ENCODE measurements at regions not wholly inside any gene's neighbourhood (a gene's known extent, or its start where the extent isn't known, plus 50 kb on each side); places are given as distances from the start of the nearest gene placed in this dataset.

DNA sequence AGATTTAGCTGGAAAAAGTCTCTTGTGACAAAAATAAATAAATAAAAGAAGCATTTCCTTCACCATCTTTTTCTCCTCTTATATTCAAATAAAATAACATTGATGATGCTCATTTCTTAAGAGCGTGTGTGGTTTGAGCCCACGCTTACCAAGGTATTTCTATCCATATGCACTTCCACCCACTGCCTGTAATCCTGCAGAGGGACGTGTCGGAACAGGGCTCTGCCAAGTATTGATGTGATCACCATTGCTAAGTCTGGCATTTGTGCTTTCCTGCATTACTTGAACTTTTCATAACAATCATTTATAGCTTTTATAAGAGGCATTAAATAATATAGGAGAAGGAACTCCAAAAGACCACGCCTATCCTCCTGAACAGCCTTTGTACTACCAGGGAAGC is 107.6 kb downstream of the SHANK2 start:
- Mint-ChIP-seq H3K4me3 (no peak overlapping the region), H3K4me1 (ENCODE audit: low read depth) (no peaks in the 10 kb centered on the region), H3K9me3 (peaks cover 4% of the 10 kb centered on the region), H3K27me3 (no peaks in the 10 kb centered on the region), H3K27ac (no peak overlapping the region), H3K36me3 (no peaks in the 10 kb centered on the region)
- CTCF ChIA-PET = no interaction called here
- DNase-seq = no peak
- POLR2A ChIA-PET = no interaction called here
- intact Hi-C loops (cut with micrococcal nuclease) = no loop called here

- POLR2A ChIA-PET = no interaction called here
- CTCF ChIA-PET = no interaction called here
- intact Hi-C loops (cut with micrococcal nuclease) = no loop called here
- Mint-ChIP-seq H3K9me3 (peaks cover 4% of the 10 kb centered on the region), H3K36me3 (no peaks in the 10 kb centered on the region), H3K4me3 (no peak overlapping the region), H3K4me1 (ENCODE audit: low read depth) (no peaks in the 10 kb centered on the region), H3K27me3 (no peaks in the 10 kb centered on the region), H3K27ac (no peak overlapping the region)
- no peak for DNase-seq
These were observed 108.4 kb downstream of the SHANK2 start for GRCh38 chr11:71144010-71144409.

- intact Hi-C loops (cut with micrococcal nuclease) = no loop called here
- ChIA-PET CTCF (no interaction called here), POLR2A (no interaction called here)
- Mint-ChIP-seq H3K4me3 (no peak overlapping the region), H3K27ac (no peak overlapping the region), H3K4me1 (ENCODE audit: low read depth) (no peaks in the 10 kb centered on the region), H3K27me3 (no peaks in the 10 kb centered on the region), H3K36me3 (no peaks in the 10 kb centered on the region), H3K9me3 (no peaks in the 10 kb centered on the region)
- no peak for DNase-seq
These were observed 112.0 kb downstream of the SHANK2 start for GRCh38 chr11:71140206-71140919.

DNA sequence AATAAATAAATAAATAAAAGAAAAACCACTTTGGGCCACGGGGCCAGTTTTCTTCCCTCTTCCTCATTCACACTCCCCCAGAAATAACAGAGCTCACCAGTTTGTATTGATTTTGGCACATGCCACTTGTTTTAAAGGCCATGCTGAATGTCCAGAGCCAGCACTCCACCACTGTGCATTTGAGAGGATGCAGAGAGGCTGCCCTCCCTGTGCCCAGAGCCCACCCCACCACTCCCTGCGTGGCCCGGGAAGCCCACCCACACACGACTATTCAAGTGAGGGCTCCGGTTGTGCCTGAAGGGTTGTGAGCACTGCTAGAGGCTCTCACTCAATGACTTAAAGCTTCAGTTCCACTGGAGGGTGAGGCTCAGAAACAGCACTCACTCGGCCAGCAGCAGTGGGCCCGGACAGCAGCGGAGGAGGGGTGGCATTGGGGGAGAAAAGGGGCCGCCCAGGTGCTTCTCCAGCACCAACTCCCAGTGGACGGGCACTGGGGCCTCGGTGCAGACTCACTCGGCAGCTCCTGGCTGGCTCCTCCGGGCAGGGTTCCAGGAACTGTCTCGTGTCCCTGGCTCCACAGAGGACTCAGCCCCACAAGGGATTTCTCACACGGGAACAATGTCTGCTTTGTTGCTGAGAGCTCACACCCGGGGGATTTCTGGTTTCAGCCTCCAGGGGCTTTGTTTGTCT is 112.7 kb downstream of the SHANK2 start:
- ChIA-PET CTCF (no interaction called here), POLR2A (no interaction called here)
- Mint-ChIP-seq H3K9me3 (no peaks in the 10 kb centered on the region), H3K27me3 (no peaks in the 10 kb centered on the region), H3K4me3 (no peak overlapping the region), H3K27ac (no peak overlapping the region), H3K36me3 (no peaks in the 10 kb centered on the region), H3K4me1 (ENCODE audit: low read depth) (no peaks in the 10 kb centered on the region)
- intact Hi-C loops (cut with micrococcal nuclease) = no loop called here
- DNase-seq = no peak

DNA sequence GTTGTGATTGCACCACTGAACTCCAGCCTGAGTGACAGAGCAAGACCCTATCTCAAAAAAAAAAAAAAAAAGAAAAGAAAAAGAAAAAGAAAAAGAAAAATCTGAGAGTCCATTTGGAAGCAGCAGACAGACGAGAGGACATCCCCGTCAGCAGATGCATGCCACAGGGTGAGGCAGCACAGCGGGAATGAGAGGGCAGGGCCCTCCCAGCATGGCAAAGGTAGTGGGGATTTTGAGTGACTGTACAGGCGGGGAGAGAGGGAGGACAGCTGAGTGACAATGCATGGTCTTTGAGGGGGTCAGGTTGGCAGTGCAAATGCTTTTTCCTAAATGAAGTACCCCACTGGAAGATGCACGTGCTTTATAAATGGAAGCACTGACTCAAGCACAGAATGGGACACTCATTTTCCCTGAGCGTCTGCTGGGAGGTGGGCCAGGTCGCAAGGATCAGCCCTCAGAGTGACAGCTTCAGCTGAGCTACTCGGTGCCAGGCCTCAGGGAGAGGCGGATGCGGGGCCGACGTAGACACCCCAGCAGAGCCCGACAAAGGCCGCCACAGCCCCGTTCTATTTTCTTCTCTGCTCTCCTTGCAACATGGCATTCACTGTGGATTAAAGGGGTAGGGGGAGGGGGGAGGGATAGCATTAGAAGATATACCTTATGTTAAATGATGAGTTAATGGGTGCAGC is 113.5 kb downstream of the SHANK2 start:
- H3K4me1 Mint-ChIP-seq (ENCODE audit: low read depth) = no peaks in the 10 kb centered on the region
- no peaks in the 10 kb centered on the region for H3K9me3 Mint-ChIP-seq
- no peaks in the 10 kb centered on the region for H3K36me3 Mint-ChIP-seq
- intact Hi-C loops (cut with micrococcal nuclease) = no loop called here
- no peak overlapping the region for H3K4me3 Mint-ChIP-seq
- no peaks in the 10 kb centered on the region for H3K27me3 Mint-ChIP-seq
- no peak overlapping the region for H3K27ac Mint-ChIP-seq
- ChIA-PET CTCF (no interaction called here), POLR2A (no interaction called here)
- DNase-seq = no peak

DNA sequence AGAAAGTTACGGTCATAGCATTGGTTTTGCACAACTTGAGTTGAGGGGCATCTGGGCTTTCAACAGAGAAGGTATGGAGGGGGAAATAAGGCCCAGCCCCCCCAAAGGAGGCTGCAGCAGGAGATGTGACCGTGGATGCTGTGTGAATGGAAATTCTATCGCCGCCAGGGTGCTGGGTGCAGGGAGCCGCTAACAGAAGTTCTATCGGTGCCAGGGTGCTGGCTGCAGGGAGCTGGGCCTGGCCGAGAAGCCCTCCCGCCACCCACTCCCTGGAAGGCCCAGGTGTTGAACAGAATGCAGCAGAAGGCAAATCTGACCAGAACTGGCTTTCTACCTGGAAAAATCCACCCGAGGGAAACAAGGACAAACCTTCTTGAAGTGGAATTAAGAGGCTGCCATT is 115.0 kb downstream of the SHANK2 start:
- intact Hi-C loops (cut with micrococcal nuclease) = no loop called here
- Mint-ChIP-seq H3K9me3 (no peaks in the 10 kb centered on the region), H3K4me3 (no peak overlapping the region), H3K4me1 (ENCODE audit: low read depth) (no peaks in the 10 kb centered on the region), H3K36me3 (no peaks in the 10 kb centered on the region), H3K27me3 (no peaks in the 10 kb centered on the region), H3K27ac (no peak overlapping the region)
- DNase-seq = no peak
- ChIA-PET POLR2A (no interaction called here), CTCF (no interaction called here)

GRCh38 chr11:71136095-71136845 is 116.1 kb downstream of the SHANK2 start:
- Mint-ChIP-seq H3K4me1 (ENCODE audit: low read depth) (no peaks in the 10 kb centered on the region), H3K4me3 (no peak overlapping the region), H3K27ac (no peak overlapping the region), H3K9me3 (no peaks in the 10 kb centered on the region), H3K36me3 (no peaks in the 10 kb centered on the region), H3K27me3 (peaks cover 4% of the 10 kb centered on the region)
- intact Hi-C loops (cut with micrococcal nuclease) = no loop called here
- CTCF ChIA-PET = no interaction called here
- DNase-seq = no peak
- POLR2A ChIA-PET = no interaction called here

GRCh38 chr11:71135112-71135511 is 117.3 kb downstream of the SHANK2 start:
- intact Hi-C loops (cut with micrococcal nuclease) = no loop called here
- no peak overlapping the region for H3K27ac Mint-ChIP-seq

GRCh38 chr11:71133946-71134345 is 118.4 kb downstream of the SHANK2 start:
- H3K4me1 Mint-ChIP-seq (ENCODE audit: low read depth) = no peaks in the 10 kb centered on the region
- no peaks in the 10 kb centered on the region for H3K36me3 Mint-ChIP-seq
- no peak for DNase-seq
- peaks cover 4% of the 10 kb centered on the region for H3K27me3 Mint-ChIP-seq
- H3K9me3 Mint-ChIP-seq = no peaks in the 10 kb centered on the region
- no peak overlapping the region for H3K27ac Mint-ChIP-seq
- no peak overlapping the region for H3K4me3 Mint-ChIP-seq
- ChIA-PET POLR2A (no interaction called here), CTCF (no interaction called here)
- intact Hi-C loops (cut with micrococcal nuclease) = no loop called here

More at GRCh38 chr11:71135112-71135511, 117.3 kb downstream of the SHANK2 start:
- ChIA-PET POLR2A (no interaction called here), CTCF (no interaction called here)
- Mint-ChIP-seq H3K4me1 (ENCODE audit: low read depth) (no peaks in the 10 kb centered on the region), H3K4me3 (no peak overlapping the region), H3K27me3 (peaks cover 4% of the 10 kb centered on the region), H3K9me3 (no peaks in the 10 kb centered on the region), H3K36me3 (no peaks in the 10 kb centered on the region)
- DNase-seq = no peak

DNA sequence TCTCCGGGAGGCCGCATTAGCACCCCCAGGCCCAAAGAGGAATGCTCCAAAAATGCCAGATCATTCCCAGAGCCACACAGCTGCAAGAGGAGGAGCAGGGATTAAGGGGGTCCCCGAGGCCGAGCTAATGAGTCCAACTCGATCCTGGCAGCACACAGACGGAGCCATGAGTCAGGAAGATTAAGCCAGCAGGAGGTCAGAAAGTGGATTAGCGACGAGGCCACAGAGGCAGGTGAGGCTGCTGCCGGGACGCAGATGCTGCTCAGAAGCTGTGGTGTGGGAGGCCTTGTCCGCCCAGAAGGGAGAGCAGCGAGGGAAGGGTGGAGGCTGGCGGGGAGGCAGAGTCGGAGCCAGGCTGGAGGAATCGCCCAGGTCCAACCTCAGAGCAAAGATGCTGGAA is 120.5 kb downstream of the SHANK2 start:
- POLR2A ChIA-PET = no interaction called here
- intact Hi-C loops (cut with micrococcal nuclease) = no loop called here
- peaks cover 4% of the 10 kb centered on the region for H3K27me3 Mint-ChIP-seq
- CTCF ChIA-PET = no interaction called here
- no peak overlapping the region for H3K4me3 Mint-ChIP-seq
- H3K27ac Mint-ChIP-seq = no peak overlapping the region
- DNase-seq = no peak
- no peaks in the 10 kb centered on the region for H3K9me3 Mint-ChIP-seq
- H3K4me1 Mint-ChIP-seq (ENCODE audit: low read depth) = no peaks in the 10 kb centered on the region
- H3K36me3 Mint-ChIP-seq = no peaks in the 10 kb centered on the region

DNA sequence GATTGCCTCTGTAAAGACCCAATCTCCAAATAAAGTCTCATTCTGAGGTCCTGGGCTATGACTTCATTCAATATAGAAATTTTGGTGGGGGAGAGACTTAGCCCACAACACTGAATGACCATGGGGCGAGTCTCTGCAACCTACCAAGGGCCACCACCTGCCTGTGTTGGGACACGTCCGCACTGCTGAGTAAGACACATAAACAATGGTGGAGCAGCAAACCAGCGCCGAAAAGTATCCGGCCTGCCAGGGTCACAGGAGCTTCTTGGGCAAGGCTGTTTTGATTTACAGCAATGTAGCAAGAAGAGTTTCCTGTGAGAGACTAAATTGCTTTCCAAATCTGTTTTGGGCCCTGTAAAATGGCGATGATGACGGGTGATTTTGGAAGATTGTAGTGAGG is 122.3 kb downstream of the SHANK2 start:
- Mint-ChIP-seq H3K4me1 (ENCODE audit: low read depth) (no peaks in the 10 kb centered on the region), H3K36me3 (no peaks in the 10 kb centered on the region), H3K4me3 (no peak overlapping the region), H3K27ac (no peak overlapping the region), H3K27me3 (peaks cover 4% of the 10 kb centered on the region), H3K9me3 (no peaks in the 10 kb centered on the region)
- DNase-seq = no peak
- ChIA-PET CTCF (no interaction called here), POLR2A (no interaction called here)
- intact Hi-C loops (cut with micrococcal nuclease) = no loop called here

DNA sequence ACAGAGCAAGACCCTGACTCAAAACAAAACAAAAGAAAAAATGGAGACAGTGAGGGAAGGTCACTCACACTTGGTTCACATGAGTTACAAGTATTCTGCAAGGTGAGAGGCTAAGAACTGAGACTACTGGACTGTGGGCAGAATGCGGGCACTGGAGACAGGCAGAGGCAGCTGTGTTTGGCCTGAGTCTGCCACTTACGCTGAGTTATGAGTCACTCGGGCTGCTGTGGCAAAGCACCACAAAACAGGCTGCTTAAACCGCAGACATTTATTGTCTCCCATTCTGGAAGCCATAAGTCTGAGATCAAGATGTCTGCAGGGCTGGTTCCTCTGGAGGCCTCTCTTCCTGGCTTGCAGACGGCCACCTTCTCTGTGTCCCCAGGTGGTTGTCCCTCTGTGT is 122.8 kb downstream of the SHANK2 start:
- Mint-ChIP-seq H3K36me3 (no peaks in the 10 kb centered on the region), H3K9me3 (no peaks in the 10 kb centered on the region), H3K4me3 (no peak overlapping the region), H3K27ac (no peak overlapping the region), H3K27me3 (peaks cover 4% of the 10 kb centered on the region), H3K4me1 (ENCODE audit: low read depth) (no peaks in the 10 kb centered on the region)
- CTCF ChIA-PET = no interaction called here
- POLR2A ChIA-PET = no interaction called here
- intact Hi-C loops (cut with micrococcal nuclease) = no loop called here
- no peak for DNase-seq

Data from activated CD4-positive, alpha-beta memory T cell treated with anti-CD3 and anti-CD28 coated beads for 36 hours (primary cell).